Neural crest cell (in vitro differentiated cells): ENCODE measurements at regions not wholly inside any gene's neighbourhood (a gene's known extent, or its start where the extent isn't known, plus 50 kb on each side); places are given as distances from the start of the nearest gene placed in this dataset.

Experiments used
- DNase-seq: peaks from one replicate; pipeline ENCODE4 v3.0.0; 2021; ENCODE audit warnings: low read depth, mixed read lengths, low spot score
- H3K27ac Mint-ChIP-seq: one replicate; pipeline ENCODE4 v1.8.0; 2021; ENCODE audit warnings: mild to moderate bottlenecking, mixed read lengths; ENCODE audit not compliant: unreplicated experiment
- H3K27me3 Mint-ChIP-seq: 2 replicates; pipeline ENCODE4 v1.8.0; 2021; ENCODE audit warnings: low read depth, mild to moderate bottlenecking, mixed read lengths
- H3K36me3 Mint-ChIP-seq: 2 replicates; pipeline ENCODE4 v1.8.0; 2021; ENCODE audit warnings: low read depth, mild to moderate bottlenecking, mixed read lengths
- H3K4me1 Mint-ChIP-seq: 2 replicates; pipeline ENCODE4 v1.8.0; 2021; ENCODE audit warnings: mixed read lengths
- H3K4me3 Mint-ChIP-seq: one replicate; pipeline ENCODE4 v1.8.0; 2021; ENCODE audit warnings: mild to moderate bottlenecking, mixed read lengths
- H3K9me3 Mint-ChIP-seq: 2 replicates; pipeline ENCODE4 v1.8.0; 2021; ENCODE audit warnings: mixed read lengths
- CTCF ChIP-seq: fragments of 200-600 bp; sonication (generic); conservative IDR thresholded peaks from 2 replicates; pipeline ENCODE4 v1.5.0; 2021; ENCODE audit warnings: antibody characterized with exemption, mild to moderate bottlenecking

GRCh38 chr3:80158332-80158731, 390.5 kb upstream of the ROBO1 start:
- Mint-ChIP-seq H3K27me3 (no peaks in the 10 kb centered on the region), H3K4me3 (no peak overlapping the region), H3K36me3 (no peaks in the 10 kb centered on the region), H3K27ac (no peak overlapping the region), H3K9me3 (no peaks in the 10 kb centered on the region), H3K4me1 (peaks cover 4% of the 10 kb centered on the region)
- no peak for DNase-seq
- no peak for TF ChIP-seq CTCF

- Mint-ChIP-seq H3K27me3 (no peaks in the 10 kb centered on the region), H3K9me3 (no peaks in the 10 kb centered on the region), H3K36me3 (no peaks in the 10 kb centered on the region), H3K4me3 (no peak overlapping the region), H3K4me1 (peaks cover 4% of the 10 kb centered on the region), H3K27ac (no peak overlapping the region)
- TF ChIP-seq CTCF = no peak
- DNase-seq = no peak
These were observed 389.7 kb upstream of the ROBO1 start for GRCh38 chr3:80157546-80157945.

GRCh38 chr3:80152692-80153091, 384.9 kb upstream of the ROBO1 start:
- Mint-ChIP-seq H3K36me3 (no peaks in the 10 kb centered on the region), H3K4me3 (no peak overlapping the region), H3K27me3 (no peaks in the 10 kb centered on the region), H3K27ac (no peak overlapping the region), H3K4me1 (peaks cover 4% of the 10 kb centered on the region), H3K9me3 (peaks cover 11% of the 10 kb centered on the region)
- no peak for DNase-seq
- TF ChIP-seq CTCF = no peak

- no peak for DNase-seq
- Mint-ChIP-seq H3K4me1 (no peaks in the 10 kb centered on the region), H3K4me3 (no peak overlapping the region), H3K27ac (no peak overlapping the region), H3K36me3 (no peaks in the 10 kb centered on the region), H3K27me3 (peaks cover 8% of the 10 kb centered on the region), H3K9me3 (peaks cover 14% of the 10 kb centered on the region)
- TF ChIP-seq CTCF = no peak
These were observed 374.9 kb upstream of the ROBO1 start for GRCh38 chr3:80142714-80143113.

GRCh38 chr3:80141557-80141956, 373.8 kb upstream of the ROBO1 start:
- H3K9me3 Mint-ChIP-seq = peaks cover 11% of the 10 kb centered on the region
- no peak overlapping the region for H3K27ac Mint-ChIP-seq
- H3K4me3 Mint-ChIP-seq = no peak overlapping the region
- DNase-seq = no peak
- no peak for TF ChIP-seq CTCF
- H3K27me3 Mint-ChIP-seq = peaks cover 8% of the 10 kb centered on the region
- no peaks in the 10 kb centered on the region for H3K4me1 Mint-ChIP-seq
- H3K36me3 Mint-ChIP-seq = no peaks in the 10 kb centered on the region

- Mint-ChIP-seq H3K36me3 (no peaks in the 10 kb centered on the region), H3K27ac (no peak overlapping the region), H3K27me3 (no peaks in the 10 kb centered on the region), H3K4me3 (no peak overlapping the region), H3K4me1 (no peaks in the 10 kb centered on the region), H3K9me3 (no peaks in the 10 kb centered on the region)
- no peak for TF ChIP-seq CTCF
- no peak for DNase-seq
These were observed 348.5 kb upstream of the ROBO1 start for GRCh38 chr3:80116281-80116680.
